GM18873 (cell line): ENCODE measurements at regions not wholly inside any gene's neighbourhood (a gene's known extent, or its start where the extent isn't known, plus 50 kb on each side); places are given as distances from the start of the nearest gene placed in this dataset.
"Not testable (repeated sequence)": the region's sequence is repeated elsewhere in the genome, so short reads cannot be mapped to it uniquely, and the experiment has no call there.

Experiments
- ATAC-seq: cut with Tn5 transposase; IDR thresholded peaks from one replicate; pipeline ENCODE4 v1.9.1; 2021; ENCODE audit warnings: mild to moderate bottlenecking, moderate library complexity, moderate number of reproducible peaks; ENCODE audit not compliant: unreplicated experiment, low FRiP score

GRCh38 chr11:19420868-19421533 is 180.3 kb upstream of the E2F8 start:
- no peak for ATAC-seq

GRCh38 chr11:19419808-19420207 is 179.1 kb upstream of the E2F8 start:
- ATAC-seq = no peak

- ATAC-seq = no peak
These were observed 178.4 kb upstream of the E2F8 start for GRCh38 chr11:19419021-19419750.

GRCh38 chr11:19418221-19418620 is 177.5 kb upstream of the E2F8 start:
- ATAC-seq = no peak

- not testable (repeated sequence) for ATAC-seq
These were observed 171.3 kb upstream of the E2F8 start for GRCh38 chr11:19412070-19412469.

- peak; percentile 68 for ATAC-seq
These were observed 169.3 kb upstream of the E2F8 start for GRCh38 chr11:19410032-19410431.

- no peak for ATAC-seq
These were observed 168.6 kb upstream of the E2F8 start for GRCh38 chr11:19409307-19409706.

- ATAC-seq = no peak
These were observed 167.0 kb upstream of the E2F8 start for GRCh38 chr11:19407677-19408270.

GRCh38 chr11:19405966-19406365 is 165.2 kb upstream of the E2F8 start:
- no peak for ATAC-seq

GRCh38 chr11:19404787-19405186 is 164.0 kb upstream of the E2F8 start:
- ATAC-seq = no peak

- no peak for ATAC-seq
These were observed 162.6 kb upstream of the E2F8 start for GRCh38 chr11:19403196-19403895.

GRCh38 chr11:19400296-19400695 is 159.6 kb upstream of the E2F8 start:
- ATAC-seq = no peak

- no peak for ATAC-seq
These were observed 158.2 kb upstream of the E2F8 start for GRCh38 chr11:19398772-19399527.

GRCh38 chr11:19398273-19398672 is 157.5 kb upstream of the E2F8 start:
- no peak for ATAC-seq

- ATAC-seq = no peak
These were observed 154.3 kb upstream of the E2F8 start for GRCh38 chr11:19395050-19395449.

- ATAC-seq = peak; percentile 81
These were observed 153.8 kb upstream of the E2F8 start for GRCh38 chr11:19394525-19395016.

GRCh38 chr11:19393941-19394340 is 153.2 kb upstream of the E2F8 start:
- no peak for ATAC-seq

GRCh38 chr11:19392847-19393518 is 152.2 kb upstream of the E2F8 start:
- ATAC-seq = no peak

- no peak for ATAC-seq
These were observed 151.6 kb upstream of the E2F8 start for GRCh38 chr11:19392321-19392720.

- ATAC-seq = no peak
These were observed 150.9 kb upstream of the E2F8 start for GRCh38 chr11:19391652-19392051.
